AG10803 (cell line): ENCODE measurements at regions not wholly inside any gene's neighbourhood (a gene's known extent, or its start where the extent isn't known, plus 50 kb on each side); places are given as distances from the start of the nearest gene placed in this dataset.

Source experiments
- DNase-seq: peaks from one replicate; pipeline ENCODE4 v3.0.0; 2010; ENCODE audit warnings: low read depth
- H3K4me3 ChIP-seq: 2 replicates; pipeline ENCODE4 v1.5.1; 2011; ENCODE audit warnings: mild to moderate bottlenecking, low read length, control low read depth
- TF ChIP-seq, protein P1 (sequence below): conservative IDR thresholded peaks from 2 replicates; pipeline ENCODE4 v1.5.1; 2011; ENCODE audit warnings: mild to moderate bottlenecking, low read length, control low read depth, inconsistent platforms

DNA sequence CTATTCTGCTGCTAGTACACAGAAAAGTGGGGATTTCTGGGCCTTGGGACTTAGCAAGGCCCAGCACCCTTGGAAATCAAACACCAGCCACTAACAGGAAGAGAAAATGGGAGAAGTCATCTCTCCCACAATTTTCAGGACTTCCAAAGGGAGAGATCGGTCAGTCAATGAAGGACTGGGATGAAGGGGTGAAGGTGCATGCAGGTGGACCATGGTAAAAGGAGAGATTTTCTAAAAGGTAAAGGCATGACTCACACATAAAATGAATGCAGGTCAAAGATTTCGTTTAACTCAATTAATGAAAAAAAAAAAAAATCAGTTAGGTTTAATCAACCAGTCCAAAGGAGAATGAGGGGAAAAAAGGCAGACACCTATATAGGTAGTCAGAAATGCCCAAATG, 176.4 kb upstream of the PROK2 start:
- TF ChIP-seq, protein P1, sequence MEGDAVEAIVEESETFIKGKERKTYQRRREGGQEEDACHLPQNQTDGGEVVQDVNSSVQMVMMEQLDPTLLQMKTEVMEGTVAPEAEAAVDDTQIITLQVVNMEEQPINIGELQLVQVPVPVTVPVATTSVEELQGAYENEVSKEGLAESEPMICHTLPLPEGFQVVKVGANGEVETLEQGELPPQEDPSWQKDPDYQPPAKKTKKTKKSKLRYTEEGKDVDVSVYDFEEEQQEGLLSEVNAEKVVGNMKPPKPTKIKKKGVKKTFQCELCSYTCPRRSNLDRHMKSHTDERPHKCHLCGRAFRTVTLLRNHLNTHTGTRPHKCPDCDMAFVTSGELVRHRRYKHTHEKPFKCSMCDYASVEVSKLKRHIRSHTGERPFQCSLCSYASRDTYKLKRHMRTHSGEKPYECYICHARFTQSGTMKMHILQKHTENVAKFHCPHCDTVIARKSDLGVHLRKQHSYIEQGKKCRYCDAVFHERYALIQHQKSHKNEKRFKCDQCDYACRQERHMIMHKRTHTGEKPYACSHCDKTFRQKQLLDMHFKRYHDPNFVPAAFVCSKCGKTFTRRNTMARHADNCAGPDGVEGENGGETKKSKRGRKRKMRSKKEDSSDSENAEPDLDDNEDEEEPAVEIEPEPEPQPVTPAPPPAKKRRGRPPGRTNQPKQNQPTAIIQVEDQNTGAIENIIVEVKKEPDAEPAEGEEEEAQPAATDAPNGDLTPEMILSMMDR: no peak
- no peak overlapping the region for H3K4me3 ChIP-seq
- no peak for DNase-seq

GRCh38 chr3:71958533-71958932, 173.6 kb upstream of the PROK2 start:
- TF ChIP-seq, protein P1: no peak
- DNase-seq: no peak

DNA sequence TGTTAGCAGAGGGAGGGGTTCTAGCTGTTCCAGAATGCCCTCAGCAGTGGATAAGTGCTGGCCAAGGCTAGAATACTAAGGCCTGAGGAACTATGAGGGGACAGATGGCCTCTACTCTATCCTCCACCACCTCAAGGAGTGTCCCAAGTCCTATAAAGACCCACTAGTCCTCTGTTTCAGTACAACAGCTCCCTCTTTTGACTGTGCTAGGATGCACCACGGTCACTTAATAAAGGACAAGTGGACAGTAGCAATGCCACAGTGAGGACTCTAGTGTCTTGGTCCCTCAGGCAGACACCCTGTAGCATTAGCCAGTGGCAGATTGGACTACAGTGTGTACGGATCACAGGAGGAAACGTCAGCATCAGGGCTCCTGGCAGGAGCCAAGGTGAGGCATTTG, 171.8 kb upstream of the PROK2 start:
- DNase-seq: no peak
- TF ChIP-seq, protein P1: no peak
- no peak overlapping the region for H3K4me3 ChIP-seq

More at GRCh38 chr3:71958533-71958932, 173.6 kb upstream of the PROK2 start:
- no peak overlapping the region for H3K4me3 ChIP-seq

- H3K4me3 ChIP-seq: no peak overlapping the region
- DNase-seq: peak; percentile 45
- TF ChIP-seq, protein P1: no peak
Observed at GRCh38 chr3:71956069-71956340, 171.1 kb upstream of the PROK2 start.

GRCh38 chr3:71955240-71956068, 170.5 kb upstream of the PROK2 start:
- no peak overlapping the region for H3K4me3 ChIP-seq
- TF ChIP-seq, protein P1: peak; percentile 86
- DNase-seq: peak; percentile 84

DNA sequence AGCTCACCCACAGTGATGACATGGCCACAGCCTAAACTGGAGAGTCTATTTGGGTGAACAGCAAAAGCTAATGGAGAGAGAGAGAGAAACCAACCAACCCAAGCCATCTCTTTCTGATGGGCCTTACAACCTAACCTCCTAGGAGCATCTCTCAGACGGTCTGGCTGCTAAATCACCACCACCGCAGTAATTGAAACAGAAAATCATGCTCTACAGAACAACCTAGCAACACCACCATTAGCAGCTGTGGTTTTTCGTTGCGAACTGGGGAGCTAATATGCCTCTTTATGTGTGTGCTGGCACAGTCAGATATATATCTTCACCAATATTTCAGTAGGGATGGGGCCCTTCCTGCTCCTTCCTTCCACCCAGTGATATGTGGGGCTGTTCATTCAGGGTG, 166.9 kb upstream of the PROK2 start:
- TF ChIP-seq, protein P1: no peak
- no peak for DNase-seq
- no peak overlapping the region for H3K4me3 ChIP-seq

DNA sequence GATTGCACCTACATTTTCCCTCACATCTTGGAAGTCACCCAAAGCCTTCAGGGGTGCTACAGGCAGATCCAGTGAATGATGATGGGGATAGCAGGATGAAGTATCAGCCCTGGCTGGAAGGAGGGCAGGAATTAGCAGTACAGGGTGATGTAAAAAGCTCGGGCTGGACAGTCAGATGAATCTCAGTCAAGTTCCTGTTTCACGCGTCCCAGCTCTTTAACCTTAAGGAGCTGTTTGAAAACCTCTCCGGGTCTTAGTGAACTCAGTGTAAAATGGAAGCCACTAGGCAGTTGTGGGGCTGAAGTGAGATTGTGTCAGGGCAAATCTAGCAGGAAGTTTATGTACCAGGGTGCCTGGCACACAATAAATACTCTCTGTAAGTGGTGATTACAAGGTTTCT, 166.4 kb upstream of the PROK2 start:
- DNase-seq: no peak
- TF ChIP-seq, protein P1: no peak
- no peak overlapping the region for H3K4me3 ChIP-seq
